Neuron (in vitro differentiated cells): ENCODE measurements at regions not wholly inside any gene's neighbourhood (a gene's known extent, or its start where the extent isn't known, plus 50 kb on each side); places are given as distances from the start of the nearest gene placed in this dataset.
"Not testable (repeated sequence)": the region's sequence is repeated elsewhere in the genome, so short reads cannot be mapped to it uniquely, and the experiment has no call there.

ENCODE experiments used
- H2AFZ ChIP-seq: one replicate; pipeline ENCODE4 v1.6.1; 2013; ENCODE audit warnings: low read depth, mild to moderate bottlenecking, inconsistent platforms, low read length, moderate library complexity
- H3K27me3 ChIP-seq: one replicate; pipeline ENCODE4 v1.6.1; 2013; ENCODE audit warnings: low read length; ENCODE audit not compliant: insufficient read depth
- H3K36me3 ChIP-seq: one replicate; pipeline ENCODE4 v1.6.1; 2013; ENCODE audit warnings: low read length; ENCODE audit not compliant: insufficient read depth
- H3K4me1 ChIP-seq: one replicate; pipeline ENCODE4 v1.6.1; 2013; ENCODE audit warnings: low read length; ENCODE audit not compliant: insufficient read depth
- H3K4me3 ChIP-seq: 2 replicates; pipeline ENCODE4 v1.5.1; 2013; ENCODE audit warnings: mild to moderate bottlenecking, low read length, moderate library complexity
- H3K9me3 ChIP-seq: one replicate; pipeline ENCODE4 v1.6.1; 2013; ENCODE audit warnings: low read length

GRCh38 chr2:131823058-131823457 is 295.4 kb downstream of the CCDC74A start:
- H3K4me3 ChIP-seq, H3K27me3 ChIP-seq, H2AFZ ChIP-seq, H3K4me1 ChIP-seq, H3K9me3 ChIP-seq, H3K36me3 ChIP-seq: not testable (repeated sequence)

GRCh38 chr2:131824986-131825385 is 297.3 kb downstream of the CCDC74A start:
- H3K4me1 ChIP-seq, H3K9me3 ChIP-seq: not testable (repeated sequence)

GRCh38 chr2:131827481-131828163 is 299.9 kb downstream of the CCDC74A start:
- H3K4me1 ChIP-seq, result no peaks in the 10 kb centered on the region
- no peaks in the 10 kb centered on the region for H3K9me3 ChIP-seq
- no peak overlapping the region for H3K4me3 ChIP-seq
- H3K36me3 ChIP-seq, result no peaks in the 10 kb centered on the region
- no peaks in the 10 kb centered on the region for H3K27me3 ChIP-seq
- no peak overlapping the region for H2AFZ ChIP-seq

More at GRCh38 chr2:131824986-131825385, 297.3 kb downstream of the CCDC74A start:
- H2AFZ ChIP-seq, H3K36me3 ChIP-seq, H3K4me3 ChIP-seq, H3K27me3 ChIP-seq: not testable (repeated sequence)

DNA sequence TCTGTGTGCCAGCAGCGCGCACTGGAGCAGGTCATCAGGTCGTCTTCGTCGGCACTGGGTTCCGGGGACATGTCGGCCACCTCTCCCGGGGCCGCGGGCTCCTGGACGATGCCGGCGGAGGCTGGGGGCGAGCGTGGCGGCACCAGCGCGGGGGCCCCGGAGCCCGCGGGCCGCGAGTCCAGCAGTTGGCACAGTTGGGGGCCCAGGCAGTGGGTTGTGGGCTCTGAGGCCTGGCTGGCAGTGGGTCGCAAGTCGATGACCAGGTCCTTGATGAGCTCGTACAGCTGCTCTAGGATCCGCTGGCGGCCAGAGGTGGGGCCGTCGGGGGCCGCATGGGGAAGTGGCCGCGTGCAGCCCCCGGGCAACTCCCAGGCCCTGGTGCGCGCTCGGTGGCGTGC is 300.5 kb downstream of the CCDC74A start:
- Histone ChIP-seq H3K36me3 (no peaks in the 10 kb centered on the region), H3K9me3 (no peaks in the 10 kb centered on the region), H3K4me3 (no peak overlapping the region), H3K4me1 (no peaks in the 10 kb centered on the region), H2AFZ (no peak overlapping the region), H3K27me3 (no peaks in the 10 kb centered on the region)

GRCh38 chr2:131828633-131829455 is 301.2 kb downstream of the CCDC74A start:
- not testable (repeated sequence) for H3K4me3 ChIP-seq, H3K27me3 ChIP-seq, H3K36me3 ChIP-seq, H2AFZ ChIP-seq, H3K4me1 ChIP-seq, H3K9me3 ChIP-seq

- not testable (repeated sequence) for H2AFZ ChIP-seq, H3K4me1 ChIP-seq, H3K4me3 ChIP-seq, H3K9me3 ChIP-seq, H3K36me3 ChIP-seq, H3K27me3 ChIP-seq
Measured at GRCh38 chr2:131829456-131830241, 302.0 kb downstream of the CCDC74A start.

DNA sequence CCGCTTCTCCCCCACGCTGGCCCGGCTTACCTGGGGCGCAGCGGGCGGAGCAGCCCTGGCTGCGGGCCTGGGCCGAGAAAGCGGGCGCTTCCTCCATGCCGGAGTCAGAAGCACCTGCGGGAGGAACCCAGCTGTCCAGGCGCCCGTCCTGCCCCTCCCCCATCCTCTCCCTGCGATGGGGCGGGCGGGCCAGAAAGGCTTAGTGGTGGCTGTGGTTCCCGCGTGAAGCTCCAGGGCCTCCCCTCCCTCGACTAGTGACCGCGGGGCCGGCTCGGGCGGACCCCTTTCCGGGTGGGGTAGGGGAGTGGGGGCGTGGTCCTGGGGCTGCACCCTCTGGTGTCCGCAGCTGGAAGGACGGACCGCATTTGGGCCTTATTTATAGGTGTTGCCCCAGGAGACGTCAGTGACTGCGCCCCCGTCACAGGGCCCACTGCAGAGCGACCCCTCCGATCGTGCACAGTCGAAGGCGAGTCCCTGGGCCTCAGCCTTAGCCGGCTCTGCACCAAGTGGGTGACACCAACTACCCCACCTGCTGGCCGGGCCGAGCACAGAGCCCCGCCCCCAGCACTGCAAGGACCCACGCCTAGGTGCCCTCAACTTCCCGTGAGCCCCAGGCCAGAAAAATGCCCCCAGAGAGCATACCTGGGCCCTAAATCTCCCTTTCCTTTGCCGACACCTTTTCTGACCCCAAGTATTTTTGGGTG is 302.7 kb downstream of the CCDC74A start:
- not testable (repeated sequence) for H3K4me1 ChIP-seq, H3K9me3 ChIP-seq, H3K4me3 ChIP-seq, H2AFZ ChIP-seq, H3K36me3 ChIP-seq, H3K27me3 ChIP-seq

GRCh38 chr2:131830946-131831310 is 303.2 kb downstream of the CCDC74A start:
- not testable (repeated sequence) for H3K4me1 ChIP-seq, H3K36me3 ChIP-seq, H3K9me3 ChIP-seq, H3K27me3 ChIP-seq, H3K4me3 ChIP-seq, H2AFZ ChIP-seq

- H3K27me3 ChIP-seq, H2AFZ ChIP-seq, H3K4me3 ChIP-seq, H3K4me1 ChIP-seq, H3K36me3 ChIP-seq, H3K9me3 ChIP-seq: not testable (repeated sequence)
Measured at GRCh38 chr2:131831450-131832208, 303.9 kb downstream of the CCDC74A start.

GRCh38 chr2:131832209-131832780 is 304.6 kb downstream of the CCDC74A start:
- H3K9me3 ChIP-seq, H3K36me3 ChIP-seq, H3K27me3 ChIP-seq, H3K4me1 ChIP-seq, H2AFZ ChIP-seq, H3K4me3 ChIP-seq: not testable (repeated sequence)

DNA sequence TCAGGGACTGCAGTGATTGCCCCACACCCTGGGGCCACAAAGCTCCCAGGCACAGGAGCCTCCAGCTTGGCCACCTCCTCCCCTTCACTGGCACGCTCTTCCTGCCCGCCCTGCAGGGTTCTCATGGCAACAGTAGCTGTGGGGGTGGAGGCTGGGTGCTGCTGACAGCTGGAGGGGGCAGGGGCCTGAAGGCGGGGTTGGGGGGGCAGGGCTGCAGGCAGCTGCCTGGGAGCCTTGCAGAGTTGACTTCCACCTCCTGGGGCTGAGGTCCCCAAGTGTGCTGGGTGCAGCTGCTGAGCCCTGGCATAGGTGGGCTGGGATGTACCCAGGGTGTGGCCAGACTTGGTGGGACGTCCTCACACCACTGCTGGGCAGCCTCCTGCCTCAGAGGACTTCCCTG is 305.2 kb downstream of the CCDC74A start:
- H3K27me3 ChIP-seq, H3K4me3 ChIP-seq, H2AFZ ChIP-seq, H3K9me3 ChIP-seq, H3K4me1 ChIP-seq, H3K36me3 ChIP-seq: not testable (repeated sequence)

GRCh38 chr2:131833367-131834202 is 305.9 kb downstream of the CCDC74A start:
- not testable (repeated sequence) for H3K4me1 ChIP-seq, H3K27me3 ChIP-seq, H3K9me3 ChIP-seq, H3K36me3 ChIP-seq, H3K4me3 ChIP-seq, H2AFZ ChIP-seq
